Endothelial cell of umbilical vein (primary cell): ENCODE measurements at regions not wholly inside any gene's neighbourhood (a gene's known extent, or its start where the extent isn't known, plus 50 kb on each side); places are given as distances from the start of the nearest gene placed in this dataset.
"Not testable (repeated sequence)": the region's sequence is repeated elsewhere in the genome, so short reads cannot be mapped to it uniquely, and the experiment has no call there.

Experiments
- BruUV-seq: library from RNA; stranded (reverse); fragments of 400-500 nt; replicated peaks from 2 replicates; lab custom pipeline; 2021; lab: Mats Ljungman, UMichigan
- CTCF ChIA-PET: fragments of 300-600, 350-600 bp; sonication (Branson Sonifier 250); formaldehyde crosslinking; loops from one replicate; lab custom pipeline; 2021; ENCODE audit warnings: antibody characterized with exemption, inconsistent platforms; lab: Charles Lee
- POLR2A ChIA-PET: fragments of 300-600, 350-600 bp; sonication (Branson Sonifier 250); formaldehyde crosslinking; loops from one replicate; lab custom pipeline; 2021; ENCODE audit warnings: antibody characterized with exemption, inconsistent platforms; lab: Charles Lee
- DNase-seq: peaks from one replicate; pipeline ENCODE4 v3.0.0-alpha.2; 2011; ENCODE audit warnings: low read depth, low spot score
- FAIRE-seq: peaks from 2 replicates; lab custom pipeline; 2011; peaks lifted over from hg19 to GRCh38; lab: Jason Lieb, UNC
- H2AFZ ChIP-seq: 2 replicates; pipeline ENCODE4 v1.6.0; 2012; ENCODE audit warnings: low read depth, low read length, control low read depth, inconsistent platforms
- H3K27ac ChIP-seq: 2 replicates; pipeline ENCODE4 v1.5.1; 2011; ENCODE audit warnings: low read depth, mild to moderate bottlenecking, control low read depth, low read length, moderate library complexity; ENCODE audit not compliant: insufficient read depth
- H3K27me3 ChIP-seq, 2 experiments: 2 replicates each; pipeline versions ENCODE4 v1.6.0 to v1.6.1; 2011; ENCODE audit warnings: low read length in 2 of 2, mixed read lengths in 1 of 2; ENCODE audit not compliant: control insufficient read depth in 2 of 2, insufficient read depth in 2 of 2
- H3K36me3 ChIP-seq, 2 experiments: 2 replicates in 1 of 2; 3 replicates in 1 of 2; pipeline ENCODE4 v1.5.1; 2011; ENCODE audit warnings: low read length in 2 of 2, mild to moderate bottlenecking in 1 of 2, moderate library complexity in 1 of 2; ENCODE audit not compliant: control insufficient read depth in 2 of 2, insufficient read depth in 2 of 2; ENCODE audit errors: extremely low read depth in 1 of 2
- H3K4me1 ChIP-seq: 3 replicates; pipeline ENCODE4 v1.5.1; 2011; ENCODE audit warnings: mild to moderate bottlenecking, low read length; ENCODE audit not compliant: control insufficient read depth, insufficient read depth; ENCODE audit errors: extremely low read depth
- H3K4me2 ChIP-seq: 2 replicates; pipeline ENCODE4 v1.6.1; 2011; ENCODE audit warnings: low read length, control low read depth, mixed read lengths; ENCODE audit not compliant: insufficient read depth
- H3K4me3 ChIP-seq, 3 experiments: fragments of 200-600 bp in 1 of 3; sonication (generic), shearing (Covaris generic) in 1 of 3; replicated peaks in 1 of 3; 2 replicates each; pipeline ENCODE4 v1.5.1; 2011 to 2016; ENCODE audit warnings: control low read depth in 3 of 3, low read length in 3 of 3, mild to moderate bottlenecking in 2 of 3, inconsistent platforms in 1 of 3, low read depth in 1 of 3, moderate library complexity in 1 of 3; ENCODE audit not compliant: insufficient read depth in 1 of 3
- H3K79me2 ChIP-seq: 2 replicates; pipeline ENCODE4 v1.6.0; 2012; ENCODE audit warnings: low read length, inconsistent platforms; ENCODE audit not compliant: control insufficient read depth, insufficient read depth
- H3K9ac ChIP-seq: replicated peaks from 2 replicates; pipeline ENCODE3; 2011; ENCODE audit warnings: low read length, control low read depth; ENCODE audit not compliant: insufficient read depth; ENCODE audit errors: extremely low read depth
- H3K9me1 ChIP-seq: replicated peaks from 3 replicates; pipeline ENCODE4 v1.6.0; 2011; ENCODE audit warnings: mild to moderate bottlenecking, low read length; ENCODE audit not compliant: control insufficient read depth, insufficient read depth; ENCODE audit errors: extremely low read depth
- H3K9me3 ChIP-seq: replicated peaks from 2 replicates; pipeline ENCODE4 v1.5.1; 2012; ENCODE audit warnings: low read length, inconsistent platforms; ENCODE audit not compliant: control insufficient read depth, insufficient read depth
- H4K20me1 ChIP-seq: replicated peaks from 2 replicates; pipeline ENCODE3; 2011; ENCODE audit warnings: mild to moderate bottlenecking, low read length; ENCODE audit not compliant: control insufficient read depth, insufficient read depth; ENCODE audit errors: extremely low read depth
- CTCF ChIP-seq, 2 donors: IDR thresholded peaks; 1 replicate in 1 of 2; 2 replicates in 1 of 2; pipeline ENCODE4 v1.5.1; 2011; ENCODE audit warnings: low read length in 2 of 2, mild to moderate bottlenecking in 2 of 2, moderate library complexity in 2 of 2, control low read depth in 1 of 2, inconsistent platforms in 1 of 2, low read depth in 1 of 2; ENCODE audit not compliant: insufficient read depth in 1 of 2; ENCODE audit errors: extremely low read depth in 1 of 2
- FOS ChIP-seq: IDR thresholded peaks from 2 replicates; pipeline ENCODE4 v1.6.1; 2011; ENCODE audit warnings: mild to moderate bottlenecking, low read length, moderate library complexity, borderline replicate concordance; ENCODE audit not compliant: insufficient read depth
- dilution Hi-C: fragments of 300-500 bp; cut with MboI; formaldehyde crosslinking; loops from one replicate; pipeline ENCODE4 v1.15.0; 2019; ENCODE audit warnings: low sequenced_read_pairs; ENCODE audit not compliant: extremely low pct_ligation_motif_present
- intact Hi-C: fragments of 100-400 bp; cut with micrococcal nuclease; formaldehyde crosslinking; loops from one replicate; pipeline ENCODE4 v1.10.0; 2022

GRCh38 chr7:47179812-47180515 lies 401.9 kb downstream of the TNS3 start:
- Histone ChIP-seq H3K79me2 (no peaks in the 10 kb centered on the region), H3K4me1 (no peaks in the 10 kb centered on the region), H3K9ac (no peak overlapping the region), H3K36me3 (no peaks in the 10 kb centered on the region), H3K27me3 (peaks cover 0 to 2% of the 10 kb centered on the region in 2 experiments), H3K9me3 (no peaks in the 10 kb centered on the region), H3K4me2 (no peak overlapping the region), H4K20me1 (no peaks in the 10 kb centered on the region), H3K4me3 (no peak overlapping the region), H3K27ac (no peak overlapping the region), H3K9me1 (no peaks in the 10 kb centered on the region), H2AFZ (no peak overlapping the region)
- intact Hi-C loops (loop anchor here (1.0 to 2.0 kb wide), 4 partner anchors 827 to 1289 kb away; no protein-coding TSS in a partner anchor), dilution Hi-C loops (no loop called here)
- peak; percentile 51 for DNase-seq
- TF ChIP-seq CTCF (IDR thresholded peaks at IDR 0.05; ENCODE audit: extremely low read depth in 1 of 2, insufficient read depth in 1 of 2, low read depth in 1 of 2, low read length in 2 of 2) (peak; percentile 69 to 74), FOS (no peak)
- peak; percentile 85 for FAIRE-seq
- BruUV-seq: no TSS peak
- POLR2A ChIA-PET: no interaction called here
- CTCF ChIA-PET: interaction anchor here (1.0 to 10.5 kb wide), 5 partner anchors 9 to 1316 kb away, joined by 3 to 149 read pairs (median 6); partner anchors contain the start of gene IGFBP3

- H3K9me1 ChIP-seq, H3K9me3 ChIP-seq, H2AFZ ChIP-seq, POLR2A ChIA-PET, CTCF ChIA-PET, H3K27me3 ChIP-seq, FAIRE-seq, H4K20me1 ChIP-seq, intact Hi-C loops, H3K9ac ChIP-seq, H3K4me1 ChIP-seq, BruUV-seq, H3K79me2 ChIP-seq, H3K4me3 ChIP-seq, DNase-seq, H3K27ac ChIP-seq, H3K4me2 ChIP-seq, dilution Hi-C loops, H3K36me3 ChIP-seq: not testable (repeated sequence)
Measured at GRCh38 chr7:47172602-47173539, 409.0 kb downstream of the TNS3 start.
